HL-60 (cell line): ENCODE measurements at regions not wholly inside any gene's neighbourhood (a gene's known extent, or its start where the extent isn't known, plus 50 kb on each side); places are given as distances from the start of the nearest gene placed in this dataset.

Source experiments
- CTCF ChIP-seq: IDR thresholded peaks from one replicate; pipeline ENCODE4 v1.5.1; 2011; ENCODE audit warnings: low read length, control low read depth, inconsistent platforms; ENCODE audit not compliant: insufficient read depth
- POLR2AphosphoS5 ChIP-seq: IDR thresholded peaks from 2 replicates; pipeline ENCODE4 v1.6.1; 2012; ENCODE audit warnings: low read depth

GRCh38 chr10:43844221-43844620 is 195.5 kb upstream of the ZNF32 start:
- TF ChIP-seq CTCF (no peak), POLR2AphosphoS5 (no peak)
